Activated CD8-positive, alpha-beta memory T cell treated with anti-CD3 and anti-CD28 coated beads for 4 hours (primary cell): ENCODE measurements at regions not wholly inside any gene's neighbourhood (a gene's known extent, or its start where the extent isn't known, plus 50 kb on each side); places are given as distances from the start of the nearest gene placed in this dataset.
"Not testable (repeated sequence)": the region's sequence is repeated elsewhere in the genome, so short reads cannot be mapped to it uniquely, and the experiment has no call there.

Source experiments
- DNase-seq, 2 donors: peaks; one replicate each; pipeline ENCODE4 v3.0.0-alpha.2; 2020; ENCODE audit warnings: low read depth in 2 of 2

GRCh38 chr5:102664616-102665335 is 90.3 kb upstream of the PAM start:
- DNase-seq, result no peak

GRCh38 chr5:102666164-102666946 is 88.8 kb upstream of the PAM start:
- no peak for DNase-seq

GRCh38 chr5:102668220-102668932 is 86.7 kb upstream of the PAM start:
- no peak for DNase-seq

DNA sequence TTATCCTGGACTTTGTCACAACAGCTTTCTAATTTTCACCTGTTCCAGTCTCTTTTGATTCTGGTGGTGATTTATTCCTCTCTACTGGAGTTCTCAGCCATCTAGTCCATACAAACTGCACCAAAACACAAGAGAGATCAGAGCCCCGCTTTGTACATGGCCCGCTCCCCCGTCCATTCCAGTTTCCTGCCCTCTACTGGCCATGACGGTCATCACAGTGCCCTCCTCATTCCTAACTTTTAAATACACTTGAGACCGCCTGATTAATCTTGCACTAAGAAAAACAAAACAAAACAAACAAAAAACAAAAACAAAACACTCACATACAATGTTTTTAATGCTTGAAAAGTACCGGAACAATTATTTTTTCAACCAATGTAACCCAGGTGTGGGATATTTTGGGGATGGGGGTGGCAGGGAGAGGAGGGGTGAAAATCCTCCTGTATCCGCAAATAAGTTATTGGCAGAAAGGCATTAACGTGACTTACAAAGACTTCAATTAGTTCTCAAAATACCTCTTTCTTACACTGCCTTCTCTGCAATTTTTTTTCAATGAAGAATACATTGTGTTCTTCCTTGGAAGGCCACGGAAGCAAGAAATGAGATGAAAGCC is 84.8 kb upstream of the PAM start:
- DNase-seq, result no peak

DNA sequence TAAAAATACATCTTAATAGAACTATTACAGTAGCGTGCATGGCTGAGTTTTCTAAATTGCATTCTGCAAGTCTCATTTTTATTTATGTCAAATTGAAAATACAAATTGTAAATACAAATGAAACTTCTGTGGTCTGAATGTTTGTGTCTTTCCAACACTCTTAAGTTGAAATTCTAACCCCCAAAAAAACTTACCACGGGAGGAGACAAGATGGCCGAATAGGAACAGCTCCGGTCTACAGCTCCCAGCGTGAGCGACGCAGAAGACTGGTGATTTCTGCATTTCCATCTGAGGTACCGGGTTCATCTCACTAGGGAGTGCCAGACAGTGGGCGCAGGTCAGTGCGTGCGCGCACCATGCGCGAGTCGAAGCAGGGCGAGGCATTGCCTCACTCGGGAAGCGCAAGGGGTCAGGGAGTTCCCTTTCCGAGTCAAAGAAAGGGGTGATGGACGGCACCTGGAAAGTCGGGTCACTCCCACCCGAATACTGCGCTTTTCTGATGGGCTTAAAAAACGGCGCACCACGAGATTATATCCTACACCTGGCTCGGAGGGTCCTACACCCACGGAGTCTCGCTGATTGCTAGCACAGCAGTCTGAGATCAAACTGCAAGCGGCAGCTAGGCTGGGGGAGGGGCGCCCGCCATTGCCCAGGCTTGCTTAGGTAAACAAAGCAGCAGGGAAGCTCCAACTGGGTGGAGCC is 83.9 kb upstream of the PAM start:
- not testable (repeated sequence) for DNase-seq

- no peak for DNase-seq
These were observed 76.6 kb upstream of the PAM start for GRCh38 chr5:102678267-102679058.

- peak; percentile 27 to 36 for DNase-seq
These were observed 73.6 kb upstream of the PAM start for GRCh38 chr5:102681403-102681983.

DNA sequence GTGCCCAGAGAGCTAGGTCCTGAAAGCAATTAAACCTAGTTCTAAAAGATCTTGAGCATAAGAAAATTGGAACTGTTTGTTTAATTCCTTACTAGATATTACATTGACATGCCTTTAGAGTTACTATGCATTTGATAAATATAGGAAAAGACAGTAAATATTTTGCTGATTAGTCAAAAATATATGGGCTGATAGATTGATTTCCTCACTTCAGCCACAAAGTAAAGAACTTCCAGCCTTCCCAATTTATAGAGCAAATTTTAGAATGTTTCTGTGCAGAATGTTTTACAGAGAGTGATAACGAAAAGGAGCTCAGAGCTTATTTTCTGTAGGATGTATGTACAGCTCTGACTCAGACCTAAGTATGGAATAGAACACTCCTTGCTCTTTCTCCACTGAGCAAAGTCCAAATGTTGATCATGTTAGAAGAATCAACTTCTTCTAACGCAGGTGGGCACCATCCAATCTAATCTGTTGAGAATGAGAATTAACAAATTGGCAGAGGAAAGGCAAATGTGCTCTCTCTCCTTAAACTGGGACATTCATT is 72.9 kb upstream of the PAM start:
- DNase-seq, result no peak

DNA sequence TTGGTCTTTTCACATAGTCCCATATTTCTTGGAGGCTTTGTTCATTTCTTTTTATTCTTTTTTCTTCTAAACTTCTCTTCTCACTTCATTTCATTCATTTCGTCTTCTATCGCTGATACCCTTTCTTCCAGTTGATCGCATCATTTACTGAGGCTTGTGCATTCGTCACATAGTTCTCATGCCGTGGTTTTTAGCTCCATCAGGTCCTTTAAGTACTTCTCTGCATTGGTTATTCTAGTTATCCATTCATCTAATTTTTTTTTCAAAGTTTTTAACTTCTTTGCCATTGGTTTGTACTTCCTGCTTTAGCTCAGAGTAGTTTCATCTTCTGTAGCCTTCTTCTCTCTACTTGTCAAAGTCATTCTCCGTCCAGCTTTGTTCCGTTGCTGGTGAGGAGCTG is 67.0 kb upstream of the PAM start:
- not testable (repeated sequence) for DNase-seq

DNA sequence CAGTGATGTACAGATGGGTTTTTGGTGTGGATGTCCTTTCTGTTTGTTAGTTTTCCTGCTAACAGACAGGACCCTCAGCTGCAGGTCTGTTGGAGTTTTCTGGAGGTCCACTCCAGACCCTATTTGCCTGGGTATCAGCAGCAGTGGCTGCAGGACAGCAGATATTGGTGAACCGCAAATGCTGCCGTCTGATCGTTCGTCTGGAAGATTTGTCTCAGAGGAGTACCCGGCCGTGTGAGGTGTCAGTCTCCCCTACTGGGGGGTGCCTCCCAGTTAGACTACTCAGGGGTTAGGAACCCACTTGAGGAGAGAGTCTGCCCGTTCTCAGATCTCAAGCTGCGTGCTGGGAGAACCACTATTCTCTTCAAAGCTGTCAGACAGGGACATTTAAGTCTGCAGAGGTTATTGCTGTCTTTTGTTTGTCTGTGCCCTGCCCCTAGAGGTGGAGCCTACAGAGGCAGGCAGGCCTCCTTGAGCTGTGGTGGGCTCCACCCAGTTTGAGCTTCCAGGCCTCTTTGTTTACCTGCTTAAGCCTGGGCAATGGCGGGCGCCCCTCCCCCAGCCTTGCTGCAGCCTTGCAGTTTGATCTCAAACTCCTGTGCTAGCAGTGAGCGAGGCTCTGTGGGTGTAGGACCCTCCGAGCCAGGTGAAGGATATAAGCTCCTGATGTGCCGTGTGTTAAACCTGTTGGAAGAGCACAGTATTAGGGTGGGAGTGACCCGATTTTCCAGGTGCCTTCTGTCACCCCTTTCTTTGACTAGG is 66.3 kb upstream of the PAM start:
- not testable (repeated sequence) for DNase-seq

DNA sequence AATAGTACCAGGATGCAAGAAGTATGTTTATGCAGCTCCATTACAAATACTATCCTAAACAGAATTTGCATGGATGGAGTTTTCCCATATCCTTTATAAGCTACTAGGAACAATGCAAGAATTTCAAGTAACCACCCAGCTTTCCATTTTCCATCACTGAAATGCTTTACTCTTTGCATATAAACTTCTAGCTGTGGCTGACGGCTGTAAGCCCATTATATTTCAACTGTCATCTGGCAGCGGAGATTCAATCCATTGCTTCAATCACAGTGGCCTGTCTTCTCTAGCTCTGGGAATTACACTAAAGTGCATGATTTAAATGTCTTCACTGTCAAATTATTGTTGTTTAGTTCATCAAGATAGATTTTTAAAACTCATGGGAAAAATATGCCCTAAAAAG is 64.2 kb upstream of the PAM start:
- no peak for DNase-seq

- DNase-seq, result no peak
These were observed 63.7 kb upstream of the PAM start for GRCh38 chr5:102691434-102691833.

DNA sequence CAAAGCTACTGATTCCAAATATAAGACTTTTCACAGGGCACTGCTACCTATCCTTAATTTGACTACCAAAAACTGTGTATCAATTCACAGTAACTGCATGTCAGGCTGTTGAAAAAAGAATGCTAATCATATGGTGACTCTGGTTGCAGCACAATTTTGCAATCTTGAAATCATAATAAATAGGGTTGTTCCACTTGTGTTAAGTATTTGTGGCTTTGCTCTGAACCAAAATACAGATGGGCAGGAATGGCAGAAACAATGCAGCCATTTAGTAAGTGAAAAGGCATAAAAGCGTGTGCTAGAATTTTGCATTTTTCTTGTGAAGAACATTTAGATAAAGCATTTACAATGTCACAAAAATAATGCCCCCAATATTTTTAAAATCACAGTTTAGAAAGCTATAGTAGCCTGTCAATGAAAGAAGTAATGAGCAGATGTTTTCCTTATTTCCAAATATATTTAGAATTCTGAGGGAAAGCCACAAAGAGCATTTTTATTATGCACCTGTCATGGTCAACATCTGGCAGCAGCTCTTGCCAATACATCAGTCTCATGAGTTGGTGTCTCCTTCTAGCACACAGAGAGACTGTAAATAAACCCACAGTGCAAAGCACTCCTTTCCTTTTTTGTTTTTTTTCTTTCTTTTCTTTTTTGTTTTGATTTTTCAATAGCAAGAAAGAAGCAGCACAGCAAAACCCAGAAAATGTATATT is 54.8 kb upstream of the PAM start:
- no peak for DNase-seq

DNA sequence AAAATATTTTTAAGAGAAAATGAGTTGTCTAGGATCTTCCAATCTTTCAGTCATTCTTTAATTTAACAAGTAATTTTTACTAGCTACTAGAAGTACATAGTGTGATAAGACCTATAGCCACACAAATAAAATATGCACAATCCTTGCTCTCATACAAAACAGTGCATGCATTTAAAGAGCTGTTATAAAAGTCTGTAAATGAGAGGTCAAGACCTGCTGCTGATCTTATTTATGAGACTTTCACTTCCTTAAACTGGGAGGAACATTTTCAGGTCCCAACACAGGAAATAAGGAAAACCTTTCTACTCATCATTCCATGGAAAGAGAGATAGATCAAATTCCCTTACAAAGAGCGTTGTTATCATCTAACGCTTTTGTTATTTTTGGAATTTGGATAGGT is 54.2 kb upstream of the PAM start:
- DNase-seq, result no peak

DNA sequence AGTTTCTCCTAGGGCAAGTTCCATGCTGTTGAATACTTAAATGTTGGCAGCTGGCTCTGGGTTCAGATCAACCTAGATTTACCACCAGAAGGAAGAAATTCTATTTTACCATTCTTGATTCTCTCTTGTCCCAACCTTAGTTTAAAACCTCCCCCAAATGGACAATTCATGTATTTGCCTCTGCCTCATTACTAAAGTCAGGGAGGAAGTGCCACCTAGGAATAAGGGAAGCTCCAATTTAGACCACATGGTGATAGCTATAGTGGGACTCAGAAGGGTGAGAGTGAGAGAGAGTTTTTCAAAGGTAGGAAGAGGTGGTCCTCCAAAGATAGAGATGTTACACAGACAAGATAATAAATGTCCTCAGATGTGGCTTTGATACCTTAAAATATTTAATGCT is 53.4 kb upstream of the PAM start:
- no peak for DNase-seq
